ENCODE measurements at regions not wholly inside any gene's neighbourhood (a gene's known extent, or its start where the extent isn't known, plus 50 kb on each side); places are given as distances from the start of the nearest gene placed in this dataset.

DNA sequence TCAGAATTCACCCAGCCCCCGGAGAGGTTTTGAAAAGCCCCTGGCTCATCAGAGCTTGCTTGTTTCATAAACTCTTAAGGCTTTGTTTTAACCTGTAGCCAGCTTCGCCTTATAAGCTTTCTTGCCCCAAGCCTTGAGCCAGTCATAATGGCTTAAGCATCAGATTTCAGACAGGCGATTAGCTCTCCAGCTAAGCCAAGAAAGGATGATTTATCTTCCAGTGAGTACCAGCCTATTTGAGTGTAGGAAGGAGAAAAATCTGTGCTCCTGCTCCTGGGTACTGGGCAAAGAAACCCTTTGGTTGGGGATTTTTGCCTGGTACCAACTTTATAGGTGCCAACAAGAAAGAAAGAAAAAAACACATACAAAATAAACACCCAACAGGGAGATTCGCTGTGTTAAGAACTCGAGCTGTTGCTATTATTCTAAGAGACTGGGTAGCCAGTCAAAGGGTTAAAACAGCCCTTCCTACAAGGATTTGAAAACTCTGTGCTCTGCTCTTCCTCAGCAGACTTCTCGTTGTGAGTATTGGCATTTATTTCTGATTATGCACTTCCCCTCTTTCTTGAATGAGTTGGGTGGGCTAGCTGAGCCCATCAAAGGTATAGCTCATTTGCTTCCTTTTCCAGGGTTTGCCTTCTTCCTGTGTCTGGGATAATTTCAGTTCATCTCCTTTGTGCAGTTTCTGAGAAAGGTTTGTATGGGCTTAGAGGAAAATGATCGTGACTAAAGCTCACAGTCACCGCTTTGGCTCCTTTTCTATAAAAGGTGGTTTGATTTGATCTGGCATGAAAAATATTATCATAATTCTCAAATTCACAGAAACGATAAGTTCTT lies 157.2 kb upstream of the DMRT1 start:
- TF ChIP-seq, protein P1, sequence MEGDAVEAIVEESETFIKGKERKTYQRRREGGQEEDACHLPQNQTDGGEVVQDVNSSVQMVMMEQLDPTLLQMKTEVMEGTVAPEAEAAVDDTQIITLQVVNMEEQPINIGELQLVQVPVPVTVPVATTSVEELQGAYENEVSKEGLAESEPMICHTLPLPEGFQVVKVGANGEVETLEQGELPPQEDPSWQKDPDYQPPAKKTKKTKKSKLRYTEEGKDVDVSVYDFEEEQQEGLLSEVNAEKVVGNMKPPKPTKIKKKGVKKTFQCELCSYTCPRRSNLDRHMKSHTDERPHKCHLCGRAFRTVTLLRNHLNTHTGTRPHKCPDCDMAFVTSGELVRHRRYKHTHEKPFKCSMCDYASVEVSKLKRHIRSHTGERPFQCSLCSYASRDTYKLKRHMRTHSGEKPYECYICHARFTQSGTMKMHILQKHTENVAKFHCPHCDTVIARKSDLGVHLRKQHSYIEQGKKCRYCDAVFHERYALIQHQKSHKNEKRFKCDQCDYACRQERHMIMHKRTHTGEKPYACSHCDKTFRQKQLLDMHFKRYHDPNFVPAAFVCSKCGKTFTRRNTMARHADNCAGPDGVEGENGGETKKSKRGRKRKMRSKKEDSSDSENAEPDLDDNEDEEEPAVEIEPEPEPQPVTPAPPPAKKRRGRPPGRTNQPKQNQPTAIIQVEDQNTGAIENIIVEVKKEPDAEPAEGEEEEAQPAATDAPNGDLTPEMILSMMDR (IDR thresholded peaks at IDR 0.05), result no peak
- TF ChIP-seq POLR2A (IDR thresholded peaks at IDR 0.05), result no peak
- TF ChIP-seq POLR2AphosphoS5 (IDR thresholded peaks at IDR 0.05; ENCODE audit: insufficient read depth in 1 of 2, low read depth in 1 of 2), result peak in 1 of 2 donors; percentile 73
